ENCODE measurements at regions not wholly inside any gene's neighbourhood (a gene's known extent, or its start where the extent isn't known, plus 50 kb on each side); places are given as distances from the start of the nearest gene placed in this dataset.

GRCh38 chr9:107816561-107817021, 327.0 kb upstream of the KLF4 start:
- no peak for DNase-seq (ENCODE audit: low spot score)
- TF ChIP-seq CTCF (IDR thresholded peaks at IDR 0.05): no peak
- no peak for ATAC-seq (ENCODE audit: low FRiP score)

GRCh38 chr9:107815782-107816560, 326.4 kb upstream of the KLF4 start:
- DNase-seq (ENCODE audit: low spot score): no peak
- no peak for ATAC-seq (ENCODE audit: low FRiP score)
- TF ChIP-seq CTCF (IDR thresholded peaks at IDR 0.05): no peak

GRCh38 chr9:107813287-107813686, 323.7 kb upstream of the KLF4 start:
- ATAC-seq (ENCODE audit: low FRiP score): no peak
- TF ChIP-seq CTCF (IDR thresholded peaks at IDR 0.05): no peak
- no peak for DNase-seq (ENCODE audit: low spot score)

- DNase-seq (ENCODE audit: low spot score) (no peak), ATAC-seq (ENCODE audit: low FRiP score) (no peak)
- no peak for TF ChIP-seq CTCF (IDR thresholded peaks at IDR 0.05)
Measured at GRCh38 chr9:107810461-107810961, 320.9 kb upstream of the KLF4 start.

- ATAC-seq (ENCODE audit: low FRiP score) (no peak), DNase-seq (ENCODE audit: low spot score) (no peak)
- TF ChIP-seq CTCF (IDR thresholded peaks at IDR 0.05): no peak
Measured at GRCh38 chr9:107809871-107810460, 320.4 kb upstream of the KLF4 start.

GRCh38 chr9:107807183-107807582, 317.6 kb upstream of the KLF4 start:
- no peak for DNase-seq (ENCODE audit: low spot score)
- TF ChIP-seq CTCF (IDR thresholded peaks at IDR 0.05): no peak
- ATAC-seq (ENCODE audit: low FRiP score): no peak

GRCh38 chr9:107805201-107805600, 315.6 kb upstream of the KLF4 start:
- no peak for DNase-seq (ENCODE audit: low spot score)
- ATAC-seq (ENCODE audit: low FRiP score): peak; percentile 35
- TF ChIP-seq CTCF (IDR thresholded peaks at IDR 0.05): no peak
